ENCODE measurements at regions not wholly inside any gene's neighbourhood (a gene's known extent, or its start where the extent isn't known, plus 50 kb on each side); places are given as distances from the start of the nearest gene placed in this dataset.
A peak's percentile ranks its signal among the peaks of the same experiment; 100 is the strongest.
"Not testable (repeated sequence)": the region's sequence is repeated elsewhere in the genome, so short reads cannot be mapped to it uniquely, and the experiment has no call there.

GRCh38 chr2:87093937-87094529 lies 72.4 kb upstream of the PLGLB1 start:
- H3K4me1 ChIP-seq (ENCODE audit: control insufficient read depth in 5 of 5, insufficient read depth in 5 of 5, low read length in 5 of 5) = not testable (repeated sequence)

GRCh38 chr2:87095804-87096203 lies 74.2 kb upstream of the PLGLB1 start:
- not testable (repeated sequence) for H3K27me3 ChIP-seq (ENCODE audit: control insufficient read depth in 3 of 3, insufficient read depth in 3 of 3, low read length in 2 of 3); H3K9ac ChIP-seq (ENCODE audit: insufficient read depth in 1 of 2, low read length in 2 of 2); H3K27ac ChIP-seq (ENCODE audit: low read depth in 1 of 2, low read length in 1 of 2); H3K36me3 ChIP-seq (ENCODE audit: control insufficient read depth in 4 of 4, insufficient read depth in 4 of 4, low read length in 4 of 4); ATAC-seq (ENCODE audit: insufficient read depth, low FRiP score); H3K9me3 ChIP-seq (ENCODE audit: control insufficient read depth in 4 of 4, insufficient read depth in 3 of 4, low read length in 3 of 4); H3K4me3 ChIP-seq; DNase-seq; H3K4me1 ChIP-seq (ENCODE audit: control insufficient read depth in 5 of 5, insufficient read depth in 5 of 5, low read length in 5 of 5)

More at GRCh38 chr2:87093937-87094529, 72.4 kb upstream of the PLGLB1 start:
- not testable (repeated sequence) for H3K9ac ChIP-seq (ENCODE audit: insufficient read depth in 1 of 2, low read length in 2 of 2); H3K27me3 ChIP-seq (ENCODE audit: control insufficient read depth in 3 of 3, insufficient read depth in 3 of 3, low read length in 2 of 3); ATAC-seq (ENCODE audit: insufficient read depth, low FRiP score); H3K27ac ChIP-seq (ENCODE audit: low read depth in 1 of 2, low read length in 1 of 2); H3K36me3 ChIP-seq (ENCODE audit: control insufficient read depth in 4 of 4, insufficient read depth in 4 of 4, low read length in 4 of 4); H3K4me3 ChIP-seq; H3K9me3 ChIP-seq (ENCODE audit: control insufficient read depth in 4 of 4, insufficient read depth in 3 of 4, low read length in 3 of 4)
- peak in 1 of 3 donors; percentile 5 for DNase-seq
- WGBS, 2 donors = 64 to 79% methylated on average over 6 to 9 of the region's 12 CpGs

- 41 to 70% methylated on average over 3 of the region's 5 CpGs for WGBS, 2 donors
These were observed 107.3 kb upstream of the PLGLB1 start for GRCh38 chr2:87128761-87129553.

GRCh38 chr2:87132577-87132976 lies 110.9 kb upstream of the PLGLB1 start:
- H3K9me3 ChIP-seq (ENCODE audit: control insufficient read depth in 4 of 4, insufficient read depth in 3 of 4, low read length in 3 of 4); H3K9ac ChIP-seq (ENCODE audit: insufficient read depth in 1 of 2, low read length in 2 of 2); H3K4me3 ChIP-seq; H3K27me3 ChIP-seq (ENCODE audit: control insufficient read depth in 3 of 3, insufficient read depth in 3 of 3, low read length in 2 of 3); H3K27ac ChIP-seq (ENCODE audit: low read depth in 1 of 2, low read length in 1 of 2); H3K36me3 ChIP-seq (ENCODE audit: control insufficient read depth in 4 of 4, insufficient read depth in 4 of 4, low read length in 4 of 4); H3K4me1 ChIP-seq (ENCODE audit: control insufficient read depth in 5 of 5, insufficient read depth in 5 of 5, low read length in 5 of 5); ATAC-seq (ENCODE audit: insufficient read depth, low FRiP score); DNase-seq: not testable (repeated sequence)
- WGBS, 2 donors = 71 to 100% methylated on average over 1 to 2 of the region's 2 CpGs

More at GRCh38 chr2:87128761-87129553, 107.3 kb upstream of the PLGLB1 start:
- H3K4me1 ChIP-seq (ENCODE audit: control insufficient read depth in 5 of 5, insufficient read depth in 5 of 5, low read length in 5 of 5); DNase-seq; H3K36me3 ChIP-seq (ENCODE audit: control insufficient read depth in 4 of 4, insufficient read depth in 4 of 4, low read length in 4 of 4); H3K27ac ChIP-seq (ENCODE audit: low read depth in 1 of 2, low read length in 1 of 2); H3K9ac ChIP-seq (ENCODE audit: insufficient read depth in 1 of 2, low read length in 2 of 2); ATAC-seq (ENCODE audit: insufficient read depth, low FRiP score); H3K4me3 ChIP-seq; H3K27me3 ChIP-seq (ENCODE audit: control insufficient read depth in 3 of 3, insufficient read depth in 3 of 3, low read length in 2 of 3); H3K9me3 ChIP-seq (ENCODE audit: control insufficient read depth in 4 of 4, insufficient read depth in 3 of 4, low read length in 3 of 4): not testable (repeated sequence)

- peak; percentile 27 for ATAC-seq (ENCODE audit: insufficient read depth, low FRiP score)
- H3K27me3 ChIP-seq (ENCODE audit: control insufficient read depth in 3 of 3, insufficient read depth in 3 of 3, low read length in 2 of 3); H3K9ac ChIP-seq (ENCODE audit: insufficient read depth in 1 of 2, low read length in 2 of 2); DNase-seq; H3K9me3 ChIP-seq (ENCODE audit: control insufficient read depth in 4 of 4, insufficient read depth in 3 of 4, low read length in 3 of 4); H3K4me1 ChIP-seq (ENCODE audit: control insufficient read depth in 5 of 5, insufficient read depth in 5 of 5, low read length in 5 of 5); H3K36me3 ChIP-seq (ENCODE audit: control insufficient read depth in 4 of 4, insufficient read depth in 4 of 4, low read length in 4 of 4); H3K27ac ChIP-seq (ENCODE audit: low read depth in 1 of 2, low read length in 1 of 2); H3K4me3 ChIP-seq: not testable (repeated sequence)
- WGBS, 2 donors = no CpG with 5 or more reads among the region's 7 CpGs
These were observed 130.3 kb upstream of the PLGLB1 start for GRCh38 chr2:87151835-87152493.

GRCh38 chr2:87174454-87174853 lies 152.8 kb upstream of the PLGLB1 start:
- H3K36me3 ChIP-seq (ENCODE audit: control insufficient read depth in 4 of 4, insufficient read depth in 4 of 4, low read length in 4 of 4); H3K4me1 ChIP-seq (ENCODE audit: control insufficient read depth in 5 of 5, insufficient read depth in 5 of 5, low read length in 5 of 5); ATAC-seq (ENCODE audit: insufficient read depth, low FRiP score); H3K27me3 ChIP-seq (ENCODE audit: control insufficient read depth in 3 of 3, insufficient read depth in 3 of 3, low read length in 2 of 3); H3K9me3 ChIP-seq (ENCODE audit: control insufficient read depth in 4 of 4, insufficient read depth in 3 of 4, low read length in 3 of 4); DNase-seq; H3K4me3 ChIP-seq; H3K9ac ChIP-seq (ENCODE audit: insufficient read depth in 1 of 2, low read length in 2 of 2); H3K27ac ChIP-seq (ENCODE audit: low read depth in 1 of 2, low read length in 1 of 2): not testable (repeated sequence)
- WGBS, 2 donors = 91 to 100% methylated on average over 2 of the region's 2 CpGs

- H3K4me1 ChIP-seq (ENCODE audit: control insufficient read depth in 5 of 5, insufficient read depth in 5 of 5, low read length in 5 of 5); H3K9me3 ChIP-seq (ENCODE audit: control insufficient read depth in 4 of 4, insufficient read depth in 3 of 4, low read length in 3 of 4); H3K27me3 ChIP-seq (ENCODE audit: control insufficient read depth in 3 of 3, insufficient read depth in 3 of 3, low read length in 2 of 3); DNase-seq; H3K36me3 ChIP-seq (ENCODE audit: control insufficient read depth in 4 of 4, insufficient read depth in 4 of 4, low read length in 4 of 4); H3K27ac ChIP-seq (ENCODE audit: low read depth in 1 of 2, low read length in 1 of 2); H3K4me3 ChIP-seq; H3K9ac ChIP-seq (ENCODE audit: insufficient read depth in 1 of 2, low read length in 2 of 2): not testable (repeated sequence)
- 53% methylated on average over 4 of the region's 5 CpGs; no CpG with 5 or more reads in 1 of the 2 donors for WGBS, 2 donors
- ATAC-seq (ENCODE audit: insufficient read depth, low FRiP score) = peak; percentile 27
These were observed 161.7 kb upstream of the PLGLB1 start for GRCh38 chr2:87183373-87183772.

GRCh38 chr2:87184260-87184659 lies 162.6 kb upstream of the PLGLB1 start:
- not testable (repeated sequence) for H3K4me3 ChIP-seq; H3K4me1 ChIP-seq (ENCODE audit: control insufficient read depth in 5 of 5, insufficient read depth in 5 of 5, low read length in 5 of 5); ATAC-seq (ENCODE audit: insufficient read depth, low FRiP score); H3K9me3 ChIP-seq (ENCODE audit: control insufficient read depth in 4 of 4, insufficient read depth in 3 of 4, low read length in 3 of 4); H3K27ac ChIP-seq (ENCODE audit: low read depth in 1 of 2, low read length in 1 of 2); H3K27me3 ChIP-seq (ENCODE audit: control insufficient read depth in 3 of 3, insufficient read depth in 3 of 3, low read length in 2 of 3); H3K36me3 ChIP-seq (ENCODE audit: control insufficient read depth in 4 of 4, insufficient read depth in 4 of 4, low read length in 4 of 4); H3K9ac ChIP-seq (ENCODE audit: insufficient read depth in 1 of 2, low read length in 2 of 2); DNase-seq
- WGBS, 2 donors = 88 to 95% methylated on average over 2 of the region's 3 CpGs

Data from lung (tissue), 9 donors.